ENCODE measurements at regions not wholly inside any gene's neighbourhood (a gene's known extent, or its start where the extent isn't known, plus 50 kb on each side); places are given as distances from the start of the nearest gene placed in this dataset.

DNA sequence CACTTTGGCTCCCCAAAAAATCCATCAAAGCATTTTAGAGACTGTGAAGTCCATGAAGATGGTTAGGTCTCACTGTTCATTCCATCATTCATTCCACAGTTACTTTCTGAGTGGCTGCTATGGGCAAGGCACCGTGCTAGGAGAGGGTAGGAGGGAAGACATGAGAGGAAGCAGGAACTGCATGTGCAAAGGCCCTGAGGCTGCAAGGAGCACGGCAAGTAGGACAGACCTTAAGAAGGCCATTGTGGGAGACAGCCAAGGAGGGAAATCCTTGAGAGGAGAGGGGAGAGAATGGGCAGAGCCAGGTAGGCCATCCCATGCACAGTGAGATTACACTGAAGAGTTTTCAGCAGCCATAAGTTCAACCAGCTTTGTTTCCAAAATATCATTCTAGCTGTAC, 196.2 kb upstream of the DYNLRB2 start:
- DNase-seq (ENCODE audit: low spot score), result no peak
- no peak for TF ChIP-seq CTCF (IDR thresholded peaks at IDR 0.05; ENCODE audit: extremely low read depth, insufficient read depth, missing control alignments)
- in situ Hi-C loops (cut with MboI; ENCODE audit: low pct_unique_long_range_greater_than_20kb, low sequenced_read_pairs, unreplicated experiment), result no loop called here

- no peak for DNase-seq (ENCODE audit: low spot score)
- in situ Hi-C loops (cut with MboI; ENCODE audit: low pct_unique_long_range_greater_than_20kb, low sequenced_read_pairs, unreplicated experiment), result no loop called here
- no peak for TF ChIP-seq CTCF (IDR thresholded peaks at IDR 0.05; ENCODE audit: extremely low read depth, insufficient read depth, missing control alignments)
These were observed 199.5 kb upstream of the DYNLRB2 start for GRCh38 chr16:80341263-80341662.

DNA sequence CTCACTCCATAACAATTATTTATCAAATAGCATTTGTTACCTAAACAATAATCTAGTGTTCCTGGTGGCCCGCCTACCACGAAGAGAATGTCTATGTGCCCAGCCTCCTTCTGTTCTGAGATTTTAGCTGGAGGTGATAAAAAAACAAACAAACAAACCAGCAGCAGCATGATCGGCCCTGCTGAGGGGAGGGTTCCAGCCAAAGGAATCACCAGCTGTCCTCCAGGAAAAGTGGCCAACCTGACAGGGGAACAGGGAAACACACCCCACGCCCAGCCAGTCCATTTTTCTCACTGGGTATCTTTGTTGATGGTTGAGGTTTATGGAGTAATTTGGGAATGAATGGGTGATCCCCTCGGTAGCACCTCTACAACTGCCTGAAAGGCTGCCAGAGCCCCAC, 203.0 kb upstream of the DYNLRB2 start:
- in situ Hi-C loops (cut with MboI; ENCODE audit: low pct_unique_long_range_greater_than_20kb, low sequenced_read_pairs, unreplicated experiment), result no loop called here
- TF ChIP-seq CTCF (IDR thresholded peaks at IDR 0.05; ENCODE audit: extremely low read depth, insufficient read depth, missing control alignments), result no peak
- no peak for DNase-seq (ENCODE audit: low spot score)

DNA sequence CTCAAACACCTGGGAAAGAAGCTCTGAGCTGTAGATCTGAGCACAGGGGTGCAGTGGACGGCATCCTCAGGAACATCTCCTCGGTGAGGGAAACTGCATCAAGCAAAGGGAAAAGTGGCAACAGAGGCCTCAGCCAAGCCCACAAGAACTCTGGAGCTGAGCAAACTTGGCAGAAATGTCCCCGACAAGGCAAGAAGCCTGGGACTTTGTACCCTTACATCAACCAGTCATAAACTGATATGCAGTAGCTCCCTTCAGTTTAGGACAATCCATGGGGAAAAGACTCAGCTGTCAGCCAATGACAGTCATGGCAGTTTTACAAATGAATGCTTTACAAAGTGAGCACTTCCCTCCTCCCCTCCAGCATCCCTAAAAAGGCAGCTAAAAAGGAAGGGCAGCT, 210.0 kb upstream of the DYNLRB2 start:
- in situ Hi-C loops (cut with MboI; ENCODE audit: low pct_unique_long_range_greater_than_20kb, low sequenced_read_pairs, unreplicated experiment), result no loop called here
- DNase-seq (ENCODE audit: low spot score), result no peak
- no peak for TF ChIP-seq CTCF (IDR thresholded peaks at IDR 0.05; ENCODE audit: extremely low read depth, insufficient read depth, missing control alignments)

DNA sequence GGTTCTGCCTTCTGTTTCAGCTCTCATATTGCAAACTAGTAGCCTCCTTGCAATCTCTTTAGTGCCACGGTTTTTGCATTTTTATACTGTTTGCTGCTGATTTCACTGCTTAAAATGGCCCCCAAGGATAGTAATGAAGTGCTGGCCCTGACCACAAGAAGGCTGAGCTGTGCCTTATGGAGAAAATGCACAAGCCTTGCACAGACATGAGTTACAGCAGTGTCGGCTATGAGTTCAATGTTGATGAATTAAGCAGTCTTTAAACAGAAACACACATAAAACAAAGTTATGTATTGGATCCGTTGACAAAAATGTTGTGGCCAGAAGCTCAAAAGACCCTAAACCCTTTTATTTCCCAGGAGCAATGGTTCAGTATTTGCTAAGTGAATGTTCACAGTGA, 210.6 kb upstream of the DYNLRB2 start:
- TF ChIP-seq CTCF (IDR thresholded peaks at IDR 0.05; ENCODE audit: extremely low read depth, insufficient read depth, missing control alignments), result no peak
- DNase-seq (ENCODE audit: low spot score), result no peak
- in situ Hi-C loops (cut with MboI; ENCODE audit: low pct_unique_long_range_greater_than_20kb, low sequenced_read_pairs, unreplicated experiment), result no loop called here

- TF ChIP-seq CTCF (IDR thresholded peaks at IDR 0.05; ENCODE audit: extremely low read depth, insufficient read depth, missing control alignments), result no peak
- no peak for DNase-seq (ENCODE audit: low spot score)
- in situ Hi-C loops (cut with MboI; ENCODE audit: low pct_unique_long_range_greater_than_20kb, low sequenced_read_pairs, unreplicated experiment), result no loop called here
These were observed 213.1 kb upstream of the DYNLRB2 start for GRCh38 chr16:80327740-80328139.

GRCh38 chr16:80324371-80324770, 216.4 kb upstream of the DYNLRB2 start:
- no peak for TF ChIP-seq CTCF (IDR thresholded peaks at IDR 0.05; ENCODE audit: extremely low read depth, insufficient read depth, missing control alignments)
- no peak for DNase-seq (ENCODE audit: low spot score)
- in situ Hi-C loops (cut with MboI; ENCODE audit: low pct_unique_long_range_greater_than_20kb, low sequenced_read_pairs, unreplicated experiment), result no loop called here

Data from GM13977 (cell line).